Lower leg skin (tissue), 3 donors: ENCODE measurements at regions not wholly inside any gene's neighbourhood (a gene's known extent, or its start where the extent isn't known, plus 50 kb on each side); places are given as distances from the start of the nearest gene placed in this dataset.

ENCODE experiments used
- CTCF ChIP-seq, 3 donors: fragments of 450-650 bp; IDR thresholded peaks; one replicate each; pipeline ENCODE4 v1.5.1; 2016; ENCODE audit warnings: antibody characterized with exemption in 3 of 3, mild to moderate bottlenecking in 3 of 3, moderate library complexity in 2 of 3
- POLR2A ChIP-seq, 2 donors: fragments of 450-650 bp; IDR thresholded peaks; one replicate each; pipeline ENCODE4 v1.6.1; 2016 to 2017; ENCODE audit warnings: antibody characterized with exemption in 2 of 2, mild to moderate bottlenecking in 1 of 2, moderate library complexity in 1 of 2

- TF ChIP-seq CTCF (IDR thresholded peaks at IDR 0.05) (no peak), POLR2A (IDR thresholded peaks at IDR 0.05) (no peak)
Observed at GRCh38 chrX:127138218-127138617, 318.7 kb downstream of the PRR32 start.
